A673 (cell line): ENCODE measurements at regions not wholly inside any gene's neighbourhood (a gene's known extent, or its start where the extent isn't known, plus 50 kb on each side); places are given as distances from the start of the nearest gene placed in this dataset.

Experiments used
- BruUV-seq: library from RNA; stranded (reverse); fragments of 400-500 nt; replicated peaks from 2 replicates; lab custom pipeline; 2021; lab: Mats Ljungman, UMichigan
- CTCF ChIA-PET: fragments of 300-600 bp; sonication (Branson Sonifier 250); formaldehyde crosslinking; loops from one replicate; lab custom pipeline; 2022; ENCODE audit warnings: antibody characterized with exemption; lab: Charles Lee
- POLR2A ChIA-PET: fragments of 300-600 bp; sonication (Branson Sonifier 250); formaldehyde crosslinking; loops from one replicate; lab custom pipeline; 2022; ENCODE audit warnings: antibody characterized with exemption; ENCODE audit not compliant: low non-redundant PET; lab: Charles Lee
- DNase-seq: peaks from one replicate; pipeline ENCODE4 v3.0.0-alpha.2; 2015; ENCODE audit warnings: low spot score
- H3K27ac ChIP-seq: fragments of 200-600 bp; sonication (generic); 2 replicates; pipeline ENCODE4 v1.5.1; 2016; ENCODE audit warnings: mixed run types, low read depth, mild to moderate bottlenecking, mixed read lengths, antibody characterized with exemption, low read length; ENCODE audit not compliant: poor library complexity, severe bottlenecking
- H3K27me3 ChIP-seq: fragments of 200-600 bp; sonication (generic); replicated peaks from 2 replicates; pipeline ENCODE4 v1.6.1; 2017; ENCODE audit warnings: mixed run types, low read depth, mild to moderate bottlenecking, mixed read lengths, antibody characterized with exemption, low read length; ENCODE audit not compliant: insufficient read depth, poor library complexity
- H3K36me3 ChIP-seq: fragments of 200-600 bp; sonication (generic); 2 replicates; pipeline ENCODE4 v1.6.1; 2016; ENCODE audit warnings: mixed run types, mild to moderate bottlenecking, mixed read lengths, antibody characterized with exemption, low read length; ENCODE audit not compliant: insufficient read depth, poor library complexity, severe bottlenecking
- H3K4me1 ChIP-seq: fragments of 200-600 bp; sonication (generic); 2 replicates; pipeline ENCODE4 v1.6.1; 2017; ENCODE audit warnings: mixed run types, mild to moderate bottlenecking, mixed read lengths, antibody characterized with exemption, low read length; ENCODE audit not compliant: insufficient read depth, poor library complexity, severe bottlenecking
- H3K4me3 ChIP-seq: fragments of 200-600 bp; sonication (generic); 2 replicates; pipeline ENCODE4 v1.5.1; 2016; ENCODE audit warnings: low read depth, mixed run types, mild to moderate bottlenecking, mixed read lengths, low read length; ENCODE audit not compliant: poor library complexity, severe bottlenecking
- H3K9me3 ChIP-seq: fragments of 200-600 bp; sonication (generic); 2 replicates; pipeline ENCODE4 v1.6.1; 2016; ENCODE audit warnings: mixed run types, low read depth, mild to moderate bottlenecking, mixed read lengths, antibody characterized with exemption, low read length; ENCODE audit not compliant: poor library complexity, severe bottlenecking
- CTCF ChIP-seq: fragments of 300-800, 200-600 bp; sonication (generic); conservative IDR thresholded peaks from 2 replicates; pipeline ENCODE4 v1.5.1; 2017; ENCODE audit warnings: low read depth, mild to moderate bottlenecking, antibody characterized with exemption, low read length, moderate library complexity, mixed read lengths
- EZH2 ChIP-seq: fragments of 200-600 bp; sonication (generic); IDR thresholded peaks from 2 replicates; pipeline ENCODE4 v1.6.1; 2017; ENCODE audit warnings: borderline replicate concordance, low read depth, mild to moderate bottlenecking, mixed read lengths, antibody characterized with exemption, low read length; ENCODE audit not compliant: poor library complexity, severe bottlenecking
- intact Hi-C: fragments of 100-400 bp; cut with micrococcal nuclease; formaldehyde crosslinking; loops from one replicate; pipeline ENCODE4 v1.10.0; 2022; ENCODE audit not compliant: unreplicated experiment

- Histone ChIP-seq H3K4me3 (no peak overlapping the region), H3K36me3 (no peaks in the 10 kb centered on the region), H3K27me3 (no peaks in the 10 kb centered on the region), H3K9me3 (peaks cover 9% of the 10 kb centered on the region), H3K4me1 (no peaks in the 10 kb centered on the region), H3K27ac (no peak overlapping the region)
- POLR2A ChIA-PET = no interaction called here
- no peak for DNase-seq
- CTCF ChIA-PET = no interaction called here
- intact Hi-C loops = no loop called here
- no TSS peak for BruUV-seq
- TF ChIP-seq EZH2 (no peak), CTCF (no peak)
These were observed 102.2 kb downstream of the NTMT2 start for GRCh38 chr1:170247751-170248521.

DNA sequence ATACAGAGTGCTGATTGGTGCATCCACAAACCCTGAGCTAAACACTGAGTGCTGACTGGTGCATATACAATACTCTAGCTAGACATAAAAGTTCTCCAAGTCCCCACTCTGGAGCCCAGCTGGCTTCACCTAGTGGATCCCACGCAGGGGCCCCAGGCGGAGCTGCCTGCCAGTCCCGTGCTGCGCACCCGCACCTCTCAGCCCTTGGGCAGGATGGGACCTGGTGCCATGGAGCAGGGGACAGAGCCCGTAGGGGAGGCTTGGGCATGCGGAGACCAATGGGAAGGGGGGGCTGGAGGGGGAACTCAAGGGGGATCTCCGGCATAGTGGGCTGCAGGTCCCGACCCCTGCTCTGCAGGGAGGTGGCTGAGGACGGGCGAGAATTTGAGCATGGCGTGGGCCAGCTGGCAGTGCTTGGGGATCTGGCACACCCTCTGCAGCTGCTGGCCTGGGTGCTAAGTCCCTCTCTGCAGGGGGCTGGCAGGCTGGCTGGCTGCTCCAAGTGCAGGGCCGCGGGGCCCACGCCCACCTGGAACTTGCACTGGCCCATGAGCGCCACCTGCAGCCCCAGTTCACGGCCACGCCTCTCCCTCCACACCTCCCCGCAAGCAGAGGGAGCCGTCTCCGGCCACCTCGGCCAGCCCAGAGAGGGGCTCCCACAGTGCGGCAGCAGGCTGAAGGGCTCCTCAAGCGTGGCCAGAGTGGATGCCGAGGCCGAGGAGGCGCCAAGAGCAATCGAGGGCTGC is 104.9 kb downstream of the NTMT2 start:
- CTCF ChIA-PET = no interaction called here
- DNase-seq = no peak
- POLR2A ChIA-PET = no interaction called here

More for the DNA sequence above, 104.9 kb downstream of the NTMT2 start:
- Histone ChIP-seq H3K4me3 (no peak overlapping the region), H3K4me1 (no peaks in the 10 kb centered on the region), H3K27ac (no peak overlapping the region), H3K36me3 (no peaks in the 10 kb centered on the region), H3K9me3 (peaks cover 9% of the 10 kb centered on the region), H3K27me3 (no peaks in the 10 kb centered on the region)
- intact Hi-C loops = no loop called here
- TF ChIP-seq CTCF = no peak
- TF ChIP-seq EZH2 = no peak
- no TSS peak for BruUV-seq
